ENCODE measurements at regions not wholly inside any gene's neighbourhood (a gene's known extent, or its start where the extent isn't known, plus 50 kb on each side); places are given as distances from the start of the nearest gene placed in this dataset.

- TF ChIP-seq, protein P1, sequence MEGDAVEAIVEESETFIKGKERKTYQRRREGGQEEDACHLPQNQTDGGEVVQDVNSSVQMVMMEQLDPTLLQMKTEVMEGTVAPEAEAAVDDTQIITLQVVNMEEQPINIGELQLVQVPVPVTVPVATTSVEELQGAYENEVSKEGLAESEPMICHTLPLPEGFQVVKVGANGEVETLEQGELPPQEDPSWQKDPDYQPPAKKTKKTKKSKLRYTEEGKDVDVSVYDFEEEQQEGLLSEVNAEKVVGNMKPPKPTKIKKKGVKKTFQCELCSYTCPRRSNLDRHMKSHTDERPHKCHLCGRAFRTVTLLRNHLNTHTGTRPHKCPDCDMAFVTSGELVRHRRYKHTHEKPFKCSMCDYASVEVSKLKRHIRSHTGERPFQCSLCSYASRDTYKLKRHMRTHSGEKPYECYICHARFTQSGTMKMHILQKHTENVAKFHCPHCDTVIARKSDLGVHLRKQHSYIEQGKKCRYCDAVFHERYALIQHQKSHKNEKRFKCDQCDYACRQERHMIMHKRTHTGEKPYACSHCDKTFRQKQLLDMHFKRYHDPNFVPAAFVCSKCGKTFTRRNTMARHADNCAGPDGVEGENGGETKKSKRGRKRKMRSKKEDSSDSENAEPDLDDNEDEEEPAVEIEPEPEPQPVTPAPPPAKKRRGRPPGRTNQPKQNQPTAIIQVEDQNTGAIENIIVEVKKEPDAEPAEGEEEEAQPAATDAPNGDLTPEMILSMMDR (IDR thresholded peaks at IDR 0.05; ENCODE audit: insufficient read depth, low read depth, low read length) = no peak
- no peak for TF ChIP-seq EZH2 (IDR thresholded peaks at IDR 0.05; ENCODE audit: insufficient read depth, low read length)
Measured at GRCh38 chr22:26998129-26998528, 340.7 kb downstream of the MIAT start.

Measured in astrocyte (in vitro differentiated cells and primary cell).